ENCODE measurements at regions not wholly inside any gene's neighbourhood (a gene's known extent, or its start where the extent isn't known, plus 50 kb on each side); places are given as distances from the start of the nearest gene placed in this dataset.
"Not testable (repeated sequence)": the region's sequence is repeated elsewhere in the genome, so short reads cannot be mapped to it uniquely, and the experiment has no call there.

- peak overlapping the region; percentile 7 to 22 (median 9) for H3K27ac Mint-ChIP-seq
- H3K9me3 Mint-ChIP-seq = peaks cover 10% of the 10 kb centered on the region
- no peak for TF ChIP-seq CTCF (IDR thresholded peaks at IDR 0.05; ENCODE audit: unreplicated experiment in 3 of 3)
- H3K4me1 Mint-ChIP-seq = peaks cover 28% of the 10 kb centered on the region
- peaks cover 3% of the 10 kb centered on the region for H3K36me3 Mint-ChIP-seq (ENCODE audit: low read depth)
- no peaks in the 10 kb centered on the region for H3K27me3 Mint-ChIP-seq (ENCODE audit: low read depth)
- peak overlapping the region; percentile 1 to 81 (median 54) for H3K4me3 Mint-ChIP-seq
Observed at GRCh38 chr2:107530046-107530445, 296.6 kb upstream of the RGPD4 start.

GRCh38 chr2:107534926-107535325 lies 291.8 kb upstream of the RGPD4 start:
- H3K4me3 Mint-ChIP-seq = no peak overlapping the region
- H3K9me3 Mint-ChIP-seq = peaks cover 2% of the 10 kb centered on the region
- no peaks in the 10 kb centered on the region for H3K36me3 Mint-ChIP-seq (ENCODE audit: low read depth)
- peaks cover 17% of the 10 kb centered on the region for H3K4me1 Mint-ChIP-seq
- H3K27me3 Mint-ChIP-seq (ENCODE audit: low read depth) = no peaks in the 10 kb centered on the region
- H3K27ac Mint-ChIP-seq = no peak overlapping the region
- no peak for TF ChIP-seq CTCF (IDR thresholded peaks at IDR 0.05; ENCODE audit: unreplicated experiment in 3 of 3)

- H3K9me3 Mint-ChIP-seq; H3K27ac Mint-ChIP-seq; H3K4me3 Mint-ChIP-seq; H3K36me3 Mint-ChIP-seq (ENCODE audit: low read depth); H3K27me3 Mint-ChIP-seq (ENCODE audit: low read depth): not testable (repeated sequence)
- H3K4me1 Mint-ChIP-seq = peaks cover 22% of the 10 kb centered on the region
Observed at GRCh38 chr2:107535905-107536689, 290.6 kb upstream of the RGPD4 start.

- H3K36me3 Mint-ChIP-seq (ENCODE audit: low read depth) = no peaks in the 10 kb centered on the region
- H3K27ac Mint-ChIP-seq = peak overlapping the region; percentile 57 to 77 (median 76)
- no peaks in the 10 kb centered on the region for H3K27me3 Mint-ChIP-seq (ENCODE audit: low read depth)
- no peak for TF ChIP-seq CTCF (IDR thresholded peaks at IDR 0.05; ENCODE audit: unreplicated experiment in 3 of 3)
- peaks cover 29% of the 10 kb centered on the region for H3K4me1 Mint-ChIP-seq
- H3K4me3 Mint-ChIP-seq = peak overlapping the region in 2 of 3 experiments; percentile 68 to 69
- no peaks in the 10 kb centered on the region for H3K9me3 Mint-ChIP-seq
Observed at GRCh38 chr2:107542314-107542740, 284.4 kb upstream of the RGPD4 start.

- Mint-ChIP-seq H3K36me3 (ENCODE audit: low read depth) (no peaks in the 10 kb centered on the region), H3K27ac (no peak overlapping the region), H3K9me3 (no peaks in the 10 kb centered on the region), H3K4me3 (no peak overlapping the region), H3K4me1 (peaks cover 29% of the 10 kb centered on the region), H3K27me3 (ENCODE audit: low read depth) (no peaks in the 10 kb centered on the region)
- no peak for TF ChIP-seq CTCF (IDR thresholded peaks at IDR 0.05; ENCODE audit: unreplicated experiment in 3 of 3)
Observed at GRCh38 chr2:107543793-107544192, 282.9 kb upstream of the RGPD4 start.

GRCh38 chr2:107545066-107545465 lies 281.6 kb upstream of the RGPD4 start:
- Mint-ChIP-seq H3K36me3 (ENCODE audit: low read depth) (no peaks in the 10 kb centered on the region), H3K4me3 (no peak overlapping the region), H3K9me3 (no peaks in the 10 kb centered on the region), H3K27ac (no peak overlapping the region), H3K4me1 (peaks cover 29% of the 10 kb centered on the region), H3K27me3 (ENCODE audit: low read depth) (no peaks in the 10 kb centered on the region)
- TF ChIP-seq CTCF (IDR thresholded peaks at IDR 0.05; ENCODE audit: unreplicated experiment in 3 of 3) = no peak

Measured in nephron (organoid).